ENCODE measurements at regions not wholly inside any gene's neighbourhood (a gene's known extent, or its start where the extent isn't known, plus 50 kb on each side); places are given as distances from the start of the nearest gene placed in this dataset.

DNA sequence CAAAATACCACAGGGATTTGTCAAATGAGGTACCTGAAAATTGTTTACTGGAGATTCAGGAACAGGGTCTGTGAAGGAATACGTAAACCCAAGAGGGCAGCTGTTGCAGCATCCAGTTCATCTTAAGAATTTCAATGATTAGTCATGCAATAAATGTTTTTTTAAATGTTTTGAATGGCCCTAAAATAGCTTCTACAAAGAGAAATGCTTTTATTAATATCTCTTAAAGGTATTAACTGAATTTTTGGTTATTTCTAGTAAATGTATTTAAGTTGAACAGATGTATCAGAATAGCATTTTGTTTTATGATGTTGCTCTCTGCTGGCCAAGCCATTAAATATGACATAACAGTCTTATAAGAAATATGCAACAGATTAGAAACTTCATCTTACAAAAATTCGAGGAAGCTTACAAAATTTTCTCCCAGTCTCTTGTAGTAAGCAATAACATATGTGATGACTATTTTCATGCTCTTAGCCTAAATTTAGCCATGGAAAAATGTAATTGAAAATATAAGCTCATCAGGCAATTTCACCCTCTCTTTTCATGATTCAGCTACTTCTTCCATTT lies 863.9 kb downstream of the SUCLG1 start:
- TF ChIP-seq, protein P1, sequence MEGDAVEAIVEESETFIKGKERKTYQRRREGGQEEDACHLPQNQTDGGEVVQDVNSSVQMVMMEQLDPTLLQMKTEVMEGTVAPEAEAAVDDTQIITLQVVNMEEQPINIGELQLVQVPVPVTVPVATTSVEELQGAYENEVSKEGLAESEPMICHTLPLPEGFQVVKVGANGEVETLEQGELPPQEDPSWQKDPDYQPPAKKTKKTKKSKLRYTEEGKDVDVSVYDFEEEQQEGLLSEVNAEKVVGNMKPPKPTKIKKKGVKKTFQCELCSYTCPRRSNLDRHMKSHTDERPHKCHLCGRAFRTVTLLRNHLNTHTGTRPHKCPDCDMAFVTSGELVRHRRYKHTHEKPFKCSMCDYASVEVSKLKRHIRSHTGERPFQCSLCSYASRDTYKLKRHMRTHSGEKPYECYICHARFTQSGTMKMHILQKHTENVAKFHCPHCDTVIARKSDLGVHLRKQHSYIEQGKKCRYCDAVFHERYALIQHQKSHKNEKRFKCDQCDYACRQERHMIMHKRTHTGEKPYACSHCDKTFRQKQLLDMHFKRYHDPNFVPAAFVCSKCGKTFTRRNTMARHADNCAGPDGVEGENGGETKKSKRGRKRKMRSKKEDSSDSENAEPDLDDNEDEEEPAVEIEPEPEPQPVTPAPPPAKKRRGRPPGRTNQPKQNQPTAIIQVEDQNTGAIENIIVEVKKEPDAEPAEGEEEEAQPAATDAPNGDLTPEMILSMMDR (IDR thresholded peaks at IDR 0.05) = no peak

GRCh38 chr2:83594241-83595120 lies 864.6 kb downstream of the SUCLG1 start:
- no peaks in the 10 kb centered on the region for H3K36me3 ChIP-seq
- no peaks in the 10 kb centered on the region for H3K4me1 ChIP-seq
- TF ChIP-seq, protein P1 (IDR thresholded peaks at IDR 0.05) = no peak
- ATAC-seq = no peak
- peaks cover 0 to 1% of the 10 kb centered on the region in 2 donors for H3K9me3 ChIP-seq
- DNase-seq = no peak
- intact Hi-C loops (cut with DNase I) = no loop called here
- no peak overlapping the region for H3K4me3 ChIP-seq
- H3K27me3 ChIP-seq = no peaks in the 10 kb centered on the region
- H3K27ac ChIP-seq = no peak overlapping the region

More for the DNA sequence above, 863.9 kb downstream of the SUCLG1 start:
- no peaks in the 10 kb centered on the region for H3K36me3 ChIP-seq
- DNase-seq = no peak
- no peak for ATAC-seq
- H3K9me3 ChIP-seq = peaks cover 0 to 3% of the 10 kb centered on the region in 2 donors
- H3K4me1 ChIP-seq = no peaks in the 10 kb centered on the region
- no peak overlapping the region for H3K4me3 ChIP-seq
- no peak overlapping the region for H3K27ac ChIP-seq
- H3K27me3 ChIP-seq = no peaks in the 10 kb centered on the region
- intact Hi-C loops (cut with DNase I) = no loop called here

- Histone ChIP-seq H3K4me3 (no peak overlapping the region), H3K27me3 (no peaks in the 10 kb centered on the region), H3K27ac (no peak overlapping the region), H3K4me1 (no peaks in the 10 kb centered on the region), H3K9me3 (no peaks in the 10 kb centered on the region), H3K36me3 (no peaks in the 10 kb centered on the region)
- no peak for DNase-seq
- TF ChIP-seq, protein P1 (IDR thresholded peaks at IDR 0.05) = no peak
- no peak for ATAC-seq
- intact Hi-C loops (cut with DNase I) = no loop called here
Observed at GRCh38 chr2:83587309-83587708, 871.8 kb downstream of the SUCLG1 start.

- TF ChIP-seq, protein P1 (IDR thresholded peaks at IDR 0.05) = no peak
- intact Hi-C loops (cut with DNase I) = no loop called here
- ATAC-seq = no peak
- no peaks in the 10 kb centered on the region for H3K4me1 ChIP-seq
- DNase-seq = no peak
- no peaks in the 10 kb centered on the region for H3K27me3 ChIP-seq
- no peaks in the 10 kb centered on the region for H3K36me3 ChIP-seq
- H3K27ac ChIP-seq = no peak overlapping the region
- H3K9me3 ChIP-seq = no peaks in the 10 kb centered on the region
- no peak overlapping the region for H3K4me3 ChIP-seq
Observed at GRCh38 chr2:83585250-83585649, 873.8 kb downstream of the SUCLG1 start.

DNA sequence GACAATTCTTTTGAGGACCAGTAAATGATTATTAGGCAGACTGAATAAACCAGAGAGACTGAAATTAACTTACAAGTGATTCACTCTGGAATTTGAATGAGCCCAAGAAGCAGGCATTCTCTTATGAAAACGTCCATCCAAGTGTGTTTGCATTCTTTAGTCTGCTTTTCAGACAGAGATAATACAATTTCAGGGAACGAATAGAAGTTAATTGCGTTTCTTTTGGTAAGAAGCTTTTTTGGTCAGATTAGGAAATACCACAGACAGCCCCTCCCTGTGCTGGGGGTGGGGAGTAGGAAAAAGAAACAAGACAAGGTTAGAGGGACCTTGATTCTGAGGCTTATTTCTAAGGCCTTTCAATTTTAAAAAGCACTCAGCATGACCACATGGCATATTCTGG lies 874.4 kb downstream of the SUCLG1 start:
- intact Hi-C loops (cut with DNase I) = no loop called here
- ATAC-seq = no peak
- H3K9me3 ChIP-seq = no peaks in the 10 kb centered on the region

More for the DNA sequence above, 874.4 kb downstream of the SUCLG1 start:
- no peaks in the 10 kb centered on the region for H3K27me3 ChIP-seq
- no peak for DNase-seq
- no peak overlapping the region for H3K27ac ChIP-seq
- TF ChIP-seq, protein P1 (IDR thresholded peaks at IDR 0.05) = no peak
- no peaks in the 10 kb centered on the region for H3K36me3 ChIP-seq
- H3K4me3 ChIP-seq = no peak overlapping the region
- H3K4me1 ChIP-seq = no peaks in the 10 kb centered on the region

Measured in left lung (tissue), 4 donors.